ENCODE measurements at regions not wholly inside any gene's neighbourhood (a gene's known extent, or its start where the extent isn't known, plus 50 kb on each side); places are given as distances from the start of the nearest gene placed in this dataset.

GRCh38 chr4:173934201-173934600, 349.3 kb downstream of the FBXO8 start:
- ATAC-seq = peak; percentile 71
- TF ChIP-seq SNAI2 (CRISPR knock-in tag; IDR thresholded peaks at IDR 0.05) (no peak), CSDC2 (CRISPR knock-in tag; IDR thresholded peaks at IDR 0.05) (no peak), TSHZ2 (CRISPR knock-in tag; IDR thresholded peaks at IDR 0.05) (no peak), ESRRG (CRISPR knock-in tag; IDR thresholded peaks at IDR 0.05) (no peak), OSR1 (CRISPR knock-in tag; IDR thresholded peaks at IDR 0.05) (no peak), TOX (CRISPR knock-in tag; IDR thresholded peaks at IDR 0.05; ENCODE audit: borderline replicate concordance) (no peak), ARNTL (CRISPR knock-in tag; IDR thresholded peaks at IDR 0.05; ENCODE audit: borderline replicate concordance, low read depth) (no peak), GLIS3 (CRISPR knock-in tag; IDR thresholded peaks at IDR 0.05) (no peak)

GRCh38 chr4:173932701-173933100, 350.8 kb downstream of the FBXO8 start:
- ATAC-seq = no peak
- TF ChIP-seq PATZ1 (CRISPR knock-in tag; IDR thresholded peaks at IDR 0.05; ENCODE audit: borderline replicate concordance) = no peak
- TF ChIP-seq CSDC2 (CRISPR knock-in tag; IDR thresholded peaks at IDR 0.05) = no peak
- 0 out of 2 replicates have a peak, but pooled peaks have one; percentile 8 for TF ChIP-seq ZNF70 (CRISPR knock-in tag; IDR thresholded peaks at IDR 0.05)

- ATAC-seq = peak; percentile 70
- TF ChIP-seq ZNF565 (CRISPR knock-in tag; conservative IDR thresholded peaks at IDR 0.05; ENCODE audit: low read depth) (peak; percentile 87), PPARA (CRISPR knock-in tag; IDR thresholded peaks at IDR 0.05; ENCODE audit: borderline replicate concordance) (peak; percentile 92; the same call in 1 of the 2 replicates), ESRRG (CRISPR knock-in tag; IDR thresholded peaks at IDR 0.05) (peak; percentile 98), PATZ1 (CRISPR knock-in tag; IDR thresholded peaks at IDR 0.05; ENCODE audit: borderline replicate concordance) (peak; percentile 86; the same call in 1 of the 2 replicates), BACH2 (CRISPR knock-in tag; IDR thresholded peaks at IDR 0.05; ENCODE audit: borderline replicate concordance) (peak; percentile 95), TSHZ2 (CRISPR knock-in tag; IDR thresholded peaks at IDR 0.05) (peak; percentile 99), CSRNP3 (CRISPR knock-in tag; IDR thresholded peaks at IDR 0.05) (peak; percentile 98), GLIS3 (CRISPR knock-in tag; IDR thresholded peaks at IDR 0.05) (peak; percentile 99), ARNTL (CRISPR knock-in tag; IDR thresholded peaks at IDR 0.05; ENCODE audit: borderline replicate concordance, low read depth) (0 out of 2 replicates have a peak, but pooled peaks have one; percentile 56), ZNF70 (CRISPR knock-in tag; IDR thresholded peaks at IDR 0.05) (peak; percentile 83), TCF4 (CRISPR knock-in tag; IDR thresholded peaks at IDR 0.05; ENCODE audit: borderline replicate concordance) (peak; percentile 99), SNAI2 (CRISPR knock-in tag; IDR thresholded peaks at IDR 0.05) (peak; percentile 90), CSDC2 (CRISPR knock-in tag; IDR thresholded peaks at IDR 0.05) (no peak), POU6F1 (CRISPR knock-in tag; IDR thresholded peaks at IDR 0.05; ENCODE audit: borderline replicate concordance, low read depth) (peak; percentile 89; the same call in 1 of the 2 replicates), RARB (CRISPR knock-in tag; IDR thresholded peaks at IDR 0.05) (peak; percentile 86; the same call in 1 of the 2 replicates), ZFP3 (CRISPR knock-in tag; IDR thresholded peaks at IDR 0.05) (no peak), ISL1 (CRISPR knock-in tag; IDR thresholded peaks at IDR 0.05) (peak; percentile 99), ZFP30 (CRISPR knock-in tag; IDR thresholded peaks at IDR 0.05) (no peak), ZNF8 (CRISPR knock-in tag; IDR thresholded peaks at IDR 0.05) (peak; percentile 82), TOX (CRISPR knock-in tag; IDR thresholded peaks at IDR 0.05; ENCODE audit: borderline replicate concordance) (0 out of 2 replicates have a peak, but pooled peaks have one; percentile 30), CREB5 (CRISPR knock-in tag; IDR thresholded peaks at IDR 0.05; ENCODE audit: low read depth) (peak; percentile 89)
Observed at GRCh38 chr4:173930329-173930967, 353.0 kb downstream of the FBXO8 start.

Data from SK-N-SH treated with all-trans-retinoic acid at 6 μM for 48 hours (cell line).